Endodermal cell (in vitro differentiated cells): ENCODE measurements at regions not wholly inside any gene's neighbourhood (a gene's known extent, or its start where the extent isn't known, plus 50 kb on each side); places are given as distances from the start of the nearest gene placed in this dataset.

Experiments used
- DNase-seq: peaks from one replicate; pipeline ENCODE4 v3.0.0-alpha.2; 2017
- H3K27ac ChIP-seq: 2 replicates; pipeline ENCODE4 v1.5.1; 2013; ENCODE audit warnings: mild to moderate bottlenecking, low read depth, low read length, moderate library complexity
- H3K27me3 ChIP-seq: 2 replicates; pipeline ENCODE4 v1.6.1; 2013; ENCODE audit warnings: mild to moderate bottlenecking, low read length, moderate library complexity; ENCODE audit not compliant: insufficient read depth, control insufficient read depth, poor library complexity, severe bottlenecking
- H3K36me3 ChIP-seq: 2 replicates; pipeline ENCODE4 v1.7.0; 2013; ENCODE audit warnings: mild to moderate bottlenecking, low read length, moderate library complexity; ENCODE audit not compliant: control insufficient read depth, insufficient read depth
- H3K4me1 ChIP-seq: one replicate; pipeline ENCODE4 v1.7.0; 2013; ENCODE audit warnings: low read length; ENCODE audit not compliant: control insufficient read depth, insufficient read depth
- H3K4me3 ChIP-seq: 2 replicates; pipeline ENCODE4 v1.5.1; 2013; ENCODE audit warnings: mild to moderate bottlenecking, low read length, moderate library complexity
- H3K9ac ChIP-seq: 2 replicates; pipeline ENCODE4 v1.6.1; 2013; ENCODE audit warnings: mild to moderate bottlenecking, low read length, moderate library complexity; ENCODE audit not compliant: poor library complexity, severe bottlenecking; ENCODE audit errors: extremely low read depth
- H3K9me3 ChIP-seq: 2 replicates; pipeline ENCODE4 v1.6.1; 2013; ENCODE audit warnings: mild to moderate bottlenecking, low read length, moderate library complexity; ENCODE audit not compliant: control insufficient read depth
- H3K27ac Mint-ChIP-seq: 2 replicates; pipeline ENCODE4 v1.8.0; 2020; ENCODE audit warnings: mixed read lengths
- H3K27me3 Mint-ChIP-seq: 2 replicates; pipeline ENCODE4 v1.8.0; 2021; ENCODE audit warnings: mild to moderate bottlenecking, mixed read lengths; ENCODE audit not compliant: insufficient read depth
- H3K36me3 Mint-ChIP-seq: 2 replicates; pipeline ENCODE4 v1.8.0; 2020; ENCODE audit warnings: low read depth, mixed read lengths
- H3K4me1 Mint-ChIP-seq: 2 replicates; pipeline ENCODE4 v1.8.0; 2020; ENCODE audit warnings: mixed read lengths
- H3K4me3 Mint-ChIP-seq: 2 replicates; pipeline ENCODE4 v1.8.0; 2020; ENCODE audit warnings: mild to moderate bottlenecking, moderate library complexity, mixed read lengths
- H3K9me3 Mint-ChIP-seq: 2 replicates; pipeline ENCODE4 v1.8.0; 2020; ENCODE audit warnings: mild to moderate bottlenecking, mixed read lengths
- CTCF ChIP-seq: fragments of 200-600 bp; sonication (generic); conservative IDR thresholded peaks from 2 replicates; pipeline ENCODE4 v1.5.0; 2021; ENCODE audit warnings: antibody characterized with exemption, mild to moderate bottlenecking
- WGBS, 2 experiments: methylation state at CpG; one replicate each; pipeline versions ENCODE4 v1.1.5 to v1.1.7; 2013; ENCODE audit warnings: missing lambda C conversion rate in 2 of 2, mixed read lengths in 1 of 2; ENCODE audit not compliant: insufficient coverage in 1 of 2, insufficient read length in 1 of 2; 5-methylcytosine and 5-hydroxymethylcytosine counted together

- no peak for TF ChIP-seq CTCF
- no peak overlapping the region for H3K9ac ChIP-seq
- H3K27ac Mint-ChIP-seq: no peak overlapping the region
- no peaks in the 10 kb centered on the region for H3K27me3 ChIP-seq
- 88% methylated on average over 11 to 15 of the region's 15 CpGs for WGBS, 2 experiments
- no peaks in the 10 kb centered on the region for H3K9me3 ChIP-seq
- no peaks in the 10 kb centered on the region for H3K9me3 Mint-ChIP-seq
- no peak for DNase-seq
- H3K36me3 Mint-ChIP-seq: no peaks in the 10 kb centered on the region
- H3K4me3 ChIP-seq: no peak overlapping the region
- no peaks in the 10 kb centered on the region for H3K4me1 ChIP-seq
- no peak overlapping the region for H3K4me3 Mint-ChIP-seq
- no peaks in the 10 kb centered on the region for H3K4me1 Mint-ChIP-seq
- no peak overlapping the region for H3K27ac ChIP-seq
- H3K27me3 Mint-ChIP-seq: no peaks in the 10 kb centered on the region
- no peaks in the 10 kb centered on the region for H3K36me3 ChIP-seq
Measured at GRCh38 chr2:129459200-129459876, 520.1 kb upstream of the RAB6C start.

- DNase-seq: no peak
- Histone ChIP-seq H3K27ac (no peak overlapping the region), H3K27me3 (no peaks in the 10 kb centered on the region), H3K9ac (no peak overlapping the region), H3K4me3 (no peak overlapping the region), H3K4me1 (no peaks in the 10 kb centered on the region), H3K9me3 (no peaks in the 10 kb centered on the region), H3K36me3 (no peaks in the 10 kb centered on the region)
- H3K27me3 Mint-ChIP-seq: no peaks in the 10 kb centered on the region
- no peaks in the 10 kb centered on the region for H3K36me3 Mint-ChIP-seq
- no peak for TF ChIP-seq CTCF
- WGBS, 2 experiments: 78 to 82% methylated on average over 7 of the region's 7 CpGs
- no peak overlapping the region for H3K4me3 Mint-ChIP-seq
- H3K4me1 Mint-ChIP-seq: no peaks in the 10 kb centered on the region
- H3K27ac Mint-ChIP-seq: no peak overlapping the region
- no peaks in the 10 kb centered on the region for H3K9me3 Mint-ChIP-seq
Measured at GRCh38 chr2:129459881-129460280, 519.6 kb upstream of the RAB6C start.

- H3K4me1 ChIP-seq: no peaks in the 10 kb centered on the region
- 86 to 90% methylated on average over 9 to 12 of the region's 12 CpGs for WGBS, 2 experiments
- H3K27me3 ChIP-seq: no peaks in the 10 kb centered on the region
- H3K36me3 ChIP-seq: no peaks in the 10 kb centered on the region
- no peak overlapping the region for H3K9ac ChIP-seq
- Mint-ChIP-seq H3K27ac (no peak overlapping the region), H3K9me3 (no peaks in the 10 kb centered on the region), H3K36me3 (no peaks in the 10 kb centered on the region), H3K4me1 (no peaks in the 10 kb centered on the region), H3K27me3 (no peaks in the 10 kb centered on the region), H3K4me3 (no peak overlapping the region)
- no peak for TF ChIP-seq CTCF
- H3K27ac ChIP-seq: no peak overlapping the region
- H3K4me3 ChIP-seq: no peak overlapping the region
- DNase-seq: no peak
- H3K9me3 ChIP-seq: no peaks in the 10 kb centered on the region
Measured at GRCh38 chr2:129460299-129461198, 518.9 kb upstream of the RAB6C start.
